Activated gamma-delta T cell (primary cell): ENCODE measurements at regions not wholly inside any gene's neighbourhood (a gene's known extent, or its start where the extent isn't known, plus 50 kb on each side); places are given as distances from the start of the nearest gene placed in this dataset.

Experiments used
- DNase-seq: peaks from one replicate; lab custom pipeline; 2025; lab: John Stamatoyannopoulos, UW

DNA sequence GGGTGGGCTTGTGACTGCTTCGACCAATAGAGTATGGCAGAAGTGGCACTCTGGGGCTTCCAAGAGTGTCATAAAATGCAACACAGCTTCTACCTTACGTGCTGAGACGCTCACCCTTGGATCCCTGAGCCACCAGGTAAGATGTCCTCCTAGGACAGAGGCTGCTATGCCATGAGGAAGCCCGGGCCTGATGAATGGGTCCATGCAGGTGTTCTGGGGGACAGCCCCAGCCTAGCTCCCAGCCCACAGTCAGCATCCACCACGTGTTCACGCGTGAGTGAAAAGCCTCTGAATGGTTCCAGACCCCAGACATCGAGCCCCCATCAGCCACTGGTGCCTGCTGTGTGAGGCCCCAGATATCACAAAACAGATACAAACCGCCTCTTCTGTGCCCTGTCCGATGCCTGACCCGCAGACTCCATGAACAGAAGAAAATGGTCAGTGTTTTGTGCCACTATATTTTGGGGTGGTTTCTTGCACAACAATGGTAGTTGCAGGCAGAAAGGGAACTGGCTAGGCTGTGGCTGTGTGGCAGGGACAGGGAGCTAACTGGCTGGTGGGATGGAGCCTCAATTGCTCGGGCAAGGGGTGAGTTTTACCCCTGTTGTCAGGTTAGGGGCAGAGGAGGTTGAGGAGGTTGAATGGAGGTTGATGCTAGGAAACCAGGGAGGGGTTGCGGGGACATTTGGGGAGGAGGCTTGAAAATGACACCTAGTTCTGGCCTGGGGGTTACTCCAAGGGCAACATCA is 92.2 kb downstream of the LINGO1 start:
- no peak for DNase-seq

GRCh38 chr15:77538793-77539497 is 93.8 kb downstream of the LINGO1 start:
- no peak for DNase-seq

- no peak for DNase-seq
These were observed 94.7 kb downstream of the LINGO1 start for GRCh38 chr15:77538027-77538451.

GRCh38 chr15:77537006-77537405 is 95.7 kb downstream of the LINGO1 start:
- DNase-seq: no peak

DNA sequence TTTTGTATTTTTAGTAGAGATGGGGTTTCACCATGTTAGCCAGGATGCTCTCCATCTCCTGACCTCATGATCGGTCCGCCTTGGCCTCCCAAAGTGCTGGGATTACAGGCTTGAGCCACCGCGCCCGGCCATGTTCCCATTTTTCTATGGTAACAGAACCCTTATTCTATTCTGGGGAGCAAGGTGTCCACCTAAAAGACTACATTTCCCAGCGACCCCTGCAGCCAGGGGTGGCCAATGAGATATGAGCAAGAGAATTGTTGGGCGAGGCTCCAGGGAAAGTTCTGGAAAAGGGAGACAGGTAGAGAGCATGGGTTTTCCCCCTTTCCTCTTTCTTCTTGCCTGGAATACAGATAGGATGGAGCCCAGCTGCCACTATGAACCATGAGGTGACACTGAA is 96.9 kb downstream of the LINGO1 start:
- no peak for DNase-seq
